H1 (cell line): ENCODE measurements at regions not wholly inside any gene's neighbourhood (a gene's known extent, or its start where the extent isn't known, plus 50 kb on each side); places are given as distances from the start of the nearest gene placed in this dataset.
A peak's percentile ranks its signal among the peaks of the same experiment; 100 is the strongest.

Experiments
- CTCF ChIA-PET: fragments of 300-600 bp; sonication (Branson Sonifier 250); formaldehyde crosslinking; loops from one replicate; lab custom pipeline; 2021; ENCODE audit not compliant: partially characterized antibody; lab: Charles Lee
- POLR2A ChIA-PET: fragments of 300-600 bp; sonication (Branson Sonifier 250); formaldehyde crosslinking; loops from one replicate; lab custom pipeline; 2021; ENCODE audit warnings: inconsistent platforms; ENCODE audit not compliant: partially characterized antibody; lab: Charles Lee
- DNase-seq, 2 experiments: peaks; one replicate each; pipeline versions ENCODE4 v3.0.0 to v3.0.0-alpha.2; 2010 to 2022; ENCODE audit warnings: low spot score in 2 of 2, low read depth in 1 of 2, mixed read lengths in 1 of 2
- FAIRE-seq: peaks from 2 replicates; lab custom pipeline; 2011; peaks lifted over from hg19 to GRCh38; lab: Jason Lieb, UNC
- H2AFZ ChIP-seq: 2 replicates; pipeline ENCODE4 v1.8.1; 2012; ENCODE audit warnings: low read length, inconsistent platforms
- H2AK5ac ChIP-seq: 2 replicates; pipeline ENCODE4 v1.6.1; 2013; ENCODE audit warnings: low read depth, low read length
- H2BK120ac ChIP-seq: replicated peaks from 2 replicates; pipeline ENCODE3; 2013; ENCODE audit warnings: low read depth, low read length, inconsistent platforms
- H2BK12ac ChIP-seq: 2 replicates; pipeline ENCODE4 v1.6.1; 2013; ENCODE audit warnings: low read depth, low read length
- H2BK15ac ChIP-seq: 2 replicates; pipeline ENCODE4 v1.6.1; 2013; ENCODE audit warnings: low read length
- H2BK20ac ChIP-seq: 2 replicates; pipeline ENCODE4 v1.6.1; 2013; ENCODE audit warnings: low read length
- H2BK5ac ChIP-seq: 2 replicates; pipeline ENCODE4 v1.6.1; 2013; ENCODE audit warnings: low read depth, low read length
- H3K14ac ChIP-seq: 2 replicates; pipeline ENCODE4 v1.6.1; 2013; ENCODE audit warnings: inconsistent platforms; ENCODE audit not compliant: insufficient read length
- H3K18ac ChIP-seq: 2 replicates; pipeline ENCODE4 v1.6.1; 2013; ENCODE audit warnings: low read length; ENCODE audit errors: extremely low read depth
- H3K23ac ChIP-seq: 2 replicates; pipeline ENCODE4 v1.6.1; 2013; ENCODE audit warnings: inconsistent platforms; ENCODE audit not compliant: insufficient read length
- H3K23me2 ChIP-seq: 2 replicates; pipeline ENCODE4 v1.6.1; 2013; ENCODE audit warnings: low read depth, low read length
- H3K27ac ChIP-seq: 2 replicates; pipeline ENCODE4 v1.6.1; 2011; ENCODE audit warnings: low read depth, low read length, inconsistent platforms
- H3K27me3 ChIP-seq, 4 experiments: replicated peaks in 1 of 4; 1 replicate in 1 of 4; 2 replicates in 3 of 4; pipeline versions ENCODE4 v1.6.1 to v1.8.1; 2011 to 2013; ENCODE audit warnings: low read length in 3 of 4, mild to moderate bottlenecking in 3 of 4, inconsistent platforms in 2 of 4, mixed read lengths in 2 of 4, moderate library complexity in 1 of 4; ENCODE audit not compliant: control insufficient read depth in 3 of 4, insufficient read depth in 3 of 4; ENCODE audit errors: extremely low read depth in 1 of 4
- H3K36me3 ChIP-seq, 4 experiments: 2 replicates each; pipeline versions ENCODE4 v1.6.1 to v1.8.1; 2011 to 2013; ENCODE audit warnings: mild to moderate bottlenecking in 4 of 4, low read length in 3 of 4, moderate library complexity in 2 of 4, control low read depth in 1 of 4, inconsistent platforms in 1 of 4; ENCODE audit not compliant: insufficient read depth in 4 of 4, control insufficient read depth in 2 of 4
- H3K4ac ChIP-seq: replicated peaks from 2 replicates; pipeline ENCODE3; 2013; ENCODE audit warnings: low read length, low read depth, mixed read lengths, inconsistent platforms; ENCODE audit not compliant: insufficient read length
- H3K4me1 ChIP-seq, 4 experiments: replicated peaks in 1 of 4; 1 replicate in 1 of 4; 2 replicates in 3 of 4; pipeline versions ENCODE4 v1.6.1 to v1.8.1; 2011 to 2013; ENCODE audit warnings: low read length in 3 of 4, inconsistent platforms in 2 of 4, mixed read lengths in 1 of 4; ENCODE audit not compliant: insufficient read depth in 4 of 4, control insufficient read depth in 3 of 4
- H3K4me2 ChIP-seq, 2 experiments: 2 replicates each; pipeline versions ENCODE4 v1.6.1 to v1.8.1; 2011 to 2013; ENCODE audit warnings: low read depth in 2 of 2, low read length in 2 of 2, control low read depth in 1 of 2, inconsistent platforms in 1 of 2, mild to moderate bottlenecking in 1 of 2; ENCODE audit not compliant: insufficient read depth in 1 of 2
- H3K4me3 ChIP-seq, 4 experiments: fragments of 200-600, 300-600 bp in 1 of 4; sonication (generic), shearing (Covaris generic), sonication (Bioruptor Twin) in 1 of 4; 2 replicates each; pipeline versions ENCODE4 v1.5.1 to v1.8.1; 2011 to 2016; ENCODE audit warnings: low read length in 4 of 4, low read depth in 3 of 4, control low read depth in 2 of 4, inconsistent platforms in 2 of 4, mild to moderate bottlenecking in 2 of 4, mixed read lengths in 1 of 4, moderate library complexity in 1 of 4; ENCODE audit not compliant: insufficient read depth in 2 of 4; ENCODE audit errors: extremely low read depth in 1 of 4
- H3K56ac ChIP-seq: replicated peaks from 2 replicates; pipeline ENCODE3; 2013; ENCODE audit warnings: low read depth, mild to moderate bottlenecking, mixed read lengths, low read length, inconsistent platforms; ENCODE audit not compliant: insufficient read length
- H3K79me1 ChIP-seq: 2 replicates; pipeline ENCODE4 v1.6.1; 2013; ENCODE audit warnings: low read depth, low read length, control low read depth
- H3K79me2 ChIP-seq, 2 experiments: 2 replicates each; pipeline versions ENCODE4 v1.6.1 to v1.8.1; 2012 to 2013; ENCODE audit warnings: low read length in 2 of 2, mild to moderate bottlenecking in 2 of 2, inconsistent platforms in 1 of 2; ENCODE audit not compliant: insufficient read depth in 2 of 2, control insufficient read depth in 1 of 2
- H3K9ac ChIP-seq, 4 experiments: replicated peaks in 1 of 4; 1 replicate in 1 of 4; 2 replicates in 3 of 4; pipeline versions ENCODE4 v1.6.1 to v1.8.1; 2011 to 2013; ENCODE audit warnings: low read depth in 3 of 4, low read length in 3 of 4, control low read depth in 2 of 4, mild to moderate bottlenecking in 2 of 4, moderate library complexity in 2 of 4, inconsistent platforms in 1 of 4; ENCODE audit errors: extremely low read depth in 1 of 4
- H3K9me3 ChIP-seq, 2 experiments: 2 replicates each; pipeline versions ENCODE4 v1.6.1 to v1.8.1; 2012 to 2013; ENCODE audit warnings: mild to moderate bottlenecking in 2 of 2, moderate library complexity in 2 of 2, control low read depth in 1 of 2, inconsistent platforms in 1 of 2, low read depth in 1 of 2, low read length in 1 of 2, mixed read lengths in 1 of 2; ENCODE audit not compliant: insufficient read depth in 2 of 2
- H4K20me1 ChIP-seq, 2 experiments: replicated peaks in 1 of 2; 2 replicates each; pipeline versions ENCODE3 to v1.8.1; 2011 to 2013; ENCODE audit warnings: inconsistent platforms in 2 of 2, low read length in 2 of 2, mild to moderate bottlenecking in 1 of 2; ENCODE audit not compliant: insufficient read depth in 2 of 2, control insufficient read depth in 1 of 2
- H4K5ac ChIP-seq: 2 replicates; pipeline ENCODE4 v1.6.1; 2013; ENCODE audit warnings: low read length, low read depth, mixed read lengths, inconsistent platforms; ENCODE audit not compliant: insufficient read length
- H4K8ac ChIP-seq: 2 replicates; pipeline ENCODE4 v1.8.0; 2013; ENCODE audit warnings: mild to moderate bottlenecking, moderate library complexity, low read length, inconsistent platforms; ENCODE audit not compliant: insufficient read depth; ENCODE audit errors: extremely low read depth
- H4K91ac ChIP-seq: replicated peaks from 2 replicates; pipeline ENCODE3; 2013; ENCODE audit warnings: low read length, mixed read lengths, inconsistent platforms; ENCODE audit not compliant: insufficient read length
- CTBP2 ChIP-seq: IDR thresholded peaks from 2 replicates; pipeline ENCODE4 v1.7.0; 2011; ENCODE audit warnings: borderline replicate concordance, mild to moderate bottlenecking, moderate library complexity, mixed read lengths, low read length; ENCODE audit not compliant: insufficient read depth, insufficient read length
- CTCF ChIP-seq, 3 experiments: IDR thresholded peaks; 1 replicate in 2 of 3; 2 replicates in 1 of 3; pipeline versions ENCODE4 v1.5.1 to v1.6.1; 2011; ENCODE audit warnings: low read length in 3 of 3, mild to moderate bottlenecking in 3 of 3, inconsistent platforms in 2 of 3, low read depth in 1 of 3, moderate library complexity in 1 of 3; ENCODE audit not compliant: insufficient read depth in 1 of 3; ENCODE audit errors: control extremely low read depth in 1 of 3
- JUN ChIP-seq: IDR thresholded peaks from 2 replicates; pipeline ENCODE4 v1.6.1; 2011; ENCODE audit warnings: low read depth, mild to moderate bottlenecking, improper control_type of control experiment, low read length
- RAD21 ChIP-seq, 2 experiments: IDR thresholded peaks in 1 of 2; conservative IDR thresholded peaks in 1 of 2; 2 replicates each; pipeline ENCODE4 v1.6.1; 2011; ENCODE audit warnings: low read depth in 2 of 2, low read length in 2 of 2, improper control_type of control experiment in 1 of 2, inconsistent platforms in 1 of 2, mild to moderate bottlenecking in 1 of 2, moderate library complexity in 1 of 2
- USF2 ChIP-seq: IDR thresholded peaks from 2 replicates; pipeline ENCODE4 v1.6.1; 2011; ENCODE audit warnings: low read length, improper control_type of control experiment
- WGBS, 2 experiments: shearing (Covaris generic) in 1 of 2; methylation state at CpG; one replicate each; pipeline versions ENCODE4 v1.1.6 to v1.1.7; 2013 to 2015; ENCODE audit warnings: low lambda C conversion rate in 2 of 2, mixed read lengths in 2 of 2, inconsistent platforms in 1 of 2, low coverage in 1 of 2, missing lambda C conversion rate in 1 of 2; ENCODE audit not compliant: insufficient replicate concordance in 2 of 2, insufficient coverage in 1 of 2, insufficient read length in 1 of 2; ENCODE audit errors: extremely low coverage in 1 of 2, missing lambda C conversion rate in 1 of 2; 5-methylcytosine and 5-hydroxymethylcytosine counted together

- no peaks in the 10 kb centered on the region for H3K79me2 ChIP-seq
- no peak overlapping the region for H2BK12ac ChIP-seq
- H3K4me3 ChIP-seq: no peak overlapping the region
- H2BK15ac ChIP-seq: no peak overlapping the region
- H2BK120ac ChIP-seq: peak overlapping the region; percentile 72
- no peaks in the 10 kb centered on the region for H3K4me1 ChIP-seq
- CTCF ChIA-PET: interaction anchor here (0.6 to 3.6 kb wide), 17 partner anchors 9 to 706 kb away, joined by 3 to 21 read pairs (median 5); no protein-coding TSS in a partner anchor
- WGBS, 2 experiments: 90% methylated on average over 1 of the region's 1 CpG; no CpG with 5 or more reads in 1 of the 2 experiments
- H2BK5ac ChIP-seq: no peak overlapping the region
- H3K27ac ChIP-seq: no peak overlapping the region
- DNase-seq (no peak), FAIRE-seq (no peak)
- no peak overlapping the region; the same call in 1 of the 2 replicates for H3K18ac ChIP-seq
- H3K4me2 ChIP-seq: no peak overlapping the region
- no peaks in the 10 kb centered on the region; a peak in 1 of 4 replicates for H3K9me3 ChIP-seq
- H2AK5ac ChIP-seq: no peak overlapping the region
- no peaks in the 10 kb centered on the region for H3K23me2 ChIP-seq
- H4K91ac ChIP-seq: no peak overlapping the region
- H3K79me1 ChIP-seq: no peaks in the 10 kb centered on the region
- H3K9ac ChIP-seq: no peak overlapping the region
- no peaks in the 10 kb centered on the region for H3K27me3 ChIP-seq
- H3K23ac ChIP-seq: no peak overlapping the region
- H4K8ac ChIP-seq: no peak overlapping the region
- no peak overlapping the region for H3K4ac ChIP-seq
- H3K36me3 ChIP-seq: no peaks in the 10 kb centered on the region
- H3K14ac ChIP-seq: no peak overlapping the region
- H3K56ac ChIP-seq: no peak overlapping the region
- 0 out of 2 replicates have a peak overlapping the region, but pooled peaks have one; percentile 63 for H2AFZ ChIP-seq
- TF ChIP-seq CTCF (IDR thresholded peaks at IDR 0.05; ENCODE audit: control extremely low read depth in 1 of 3, insufficient read depth in 1 of 3, low read depth in 1 of 3, low read length in 3 of 3) (peak; percentile 0 to 29 (median 3); a peak in 3 of 4 replicates), CTBP2 (no peak), JUN (no peak), RAD21 (IDR thresholded peaks at IDR 0.05 in 1 of 2, conservative IDR thresholded peaks at IDR 0.05 in 1 of 2; ENCODE audit: low read depth in 2 of 2, low read length in 2 of 2) (peak; percentile 50 to 58), USF2 (no peak)
- TF ChIP-seq, all 59 proteins: peak for 2
- POLR2A ChIA-PET: no interaction called here
- H4K20me1 ChIP-seq: no peaks in the 10 kb centered on the region
- H2BK20ac ChIP-seq: no peak overlapping the region
- no peak overlapping the region for H4K5ac ChIP-seq
Measured at GRCh38 chr4:189117426-189117825, 823.2 kb upstream of the FRG1 start.
